Esophagus muscularis mucosa (tissue), 4 donors: ENCODE measurements at regions not wholly inside any gene's neighbourhood (a gene's known extent, or its start where the extent isn't known, plus 50 kb on each side); places are given as distances from the start of the nearest gene placed in this dataset.
"Not testable (repeated sequence)": the region's sequence is repeated elsewhere in the genome, so short reads cannot be mapped to it uniquely, and the experiment has no call there.

Experiments used
- DNase-seq: peaks from one replicate; pipeline ENCODE4 v3.0.0-alpha.2; 2017; ENCODE audit errors: extremely low spot score
- H3K27ac ChIP-seq, 4 donors: fragments of 200-600 bp; sonication (generic); replicated peaks in 1 of 4; 1 replicate in 3 of 4; 2 replicates in 1 of 4; pipeline ENCODE4 v1.5.1; 2016 to 2019; ENCODE audit warnings: mild to moderate bottlenecking in 1 of 4
- H3K27me3 ChIP-seq, 4 donors: fragments of 200-600 bp; sonication (generic); one replicate each; pipeline versions ENCODE4 v1.5.1 to v1.6.0; 2016 to 2019
- H3K36me3 ChIP-seq, 4 donors: fragments of 200-600 bp; sonication (generic); one replicate each; pipeline ENCODE4 v1.5.1; 2016 to 2019
- H3K4me1 ChIP-seq, 4 donors: fragments of 200-600 bp; sonication (generic); one replicate each; pipeline ENCODE4 v1.5.1; 2016 to 2019
- H3K4me3 ChIP-seq, 4 donors: fragments of 200-600 bp; sonication (generic); 1 replicate in 2 of 4; 2 replicates in 2 of 4; pipeline ENCODE4 v1.5.1; 2016 to 2019; ENCODE audit warnings: mild to moderate bottlenecking in 4 of 4, moderate library complexity in 1 of 4
- H3K9me3 ChIP-seq, 4 donors: fragments of 200-600 bp; sonication (generic); 1 replicate in 3 of 4; 2 replicates in 1 of 4; pipeline ENCODE4 v1.5.1; 2016 to 2019
- CTCF ChIP-seq, 3 experiments: fragments of 200-600 bp in 2 of 3; fragments of 450-650 bp in 1 of 3; sonication (generic) in 2 of 3; IDR thresholded peaks; one replicate each; pipeline ENCODE4 v1.5.1; 2017 to 2019; ENCODE audit warnings: antibody characterized with exemption in 3 of 3, mild to moderate bottlenecking in 2 of 3, moderate library complexity in 1 of 3
- EP300 ChIP-seq: sonication (generic); formaldehyde crosslinking; IDR thresholded peaks from one replicate; pipeline ENCODE4 v1.6.1; 2017; ENCODE audit warnings: antibody characterized with exemption
- POLR2A ChIP-seq: fragments of 450-650 bp; IDR thresholded peaks from one replicate; pipeline ENCODE4 v1.6.1; 2017; ENCODE audit warnings: antibody characterized with exemption, moderate library complexity, mild to moderate bottlenecking, low read depth
- POLR2AphosphoS5 ChIP-seq, 2 donors: sonication (generic); formaldehyde crosslinking; IDR thresholded peaks; one replicate each; pipeline ENCODE4 v1.6.1; 2017; ENCODE audit warnings: antibody characterized with exemption in 2 of 2
- WGBS: methylation state at CpG from one replicate; pipeline ENCODE4 v1.1.5; 2018; 5-methylcytosine and 5-hydroxymethylcytosine counted together
- intact Hi-C: fragments of 100-400 bp; cut with DNase I; formaldehyde crosslinking; loops from one replicate; pipeline ENCODE4 v1.15.1; 2023

GRCh38 chr12:22826026-22826425 lies 201.1 kb downstream of the ETNK1 start:
- Histone ChIP-seq H3K9me3 (peaks cover 0 to 7% (median 6%) of the 10 kb centered on the region in 4 donors), H3K4me3 (no peak overlapping the region), H3K4me1 (no peaks in the 10 kb centered on the region), H3K27ac (no peak overlapping the region), H3K36me3 (no peaks in the 10 kb centered on the region), H3K27me3 (no peaks in the 10 kb centered on the region)
- TF ChIP-seq EP300 = no peak
- no peak for TF ChIP-seq POLR2A
- no peak for TF ChIP-seq CTCF (IDR thresholded peaks at IDR 0.05)
- TF ChIP-seq POLR2AphosphoS5 (IDR thresholded peaks at IDR 0.05) = no peak
- no peak for DNase-seq
- WGBS = 66% methylated on average over 3 of the region's 3 CpGs
- intact Hi-C loops = no loop called here

GRCh38 chr12:22826446-22826981 lies 201.5 kb downstream of the ETNK1 start:
- H3K27me3 ChIP-seq, H3K4me3 ChIP-seq, H3K4me1 ChIP-seq, DNase-seq, H3K9me3 ChIP-seq, H3K36me3 ChIP-seq, intact Hi-C loops, H3K27ac ChIP-seq: not testable (repeated sequence)
- WGBS = 79% methylated on average over 9 of the region's 9 CpGs

DNA sequence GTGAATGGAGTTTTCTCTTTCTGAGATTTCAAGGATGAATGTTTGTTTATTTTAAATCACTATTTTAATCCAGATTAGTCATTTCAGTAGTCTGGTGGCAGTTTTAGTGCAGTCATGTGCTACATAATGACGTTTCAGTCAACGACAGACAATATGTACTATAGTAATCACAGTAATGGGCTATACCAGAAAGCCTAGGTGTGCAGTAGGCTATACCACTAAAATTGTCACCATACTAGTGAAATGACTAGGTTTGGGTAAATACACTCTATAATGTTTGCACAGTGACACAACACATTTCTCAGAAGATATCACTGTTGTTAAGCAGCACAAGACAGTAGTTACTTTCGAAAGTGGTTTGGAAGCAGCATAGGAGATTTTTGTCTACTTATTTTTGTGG lies 203.1 kb downstream of the ETNK1 start:
- no peak for TF ChIP-seq POLR2AphosphoS5 (IDR thresholded peaks at IDR 0.05)
- TF ChIP-seq POLR2A = no peak
- no peak for TF ChIP-seq CTCF (IDR thresholded peaks at IDR 0.05)
- TF ChIP-seq EP300 = no peak
- no peaks in the 10 kb centered on the region for H3K4me1 ChIP-seq
- DNase-seq = no peak
- H3K9me3 ChIP-seq = no peaks in the 10 kb centered on the region
- no peaks in the 10 kb centered on the region for H3K36me3 ChIP-seq
- no peak overlapping the region for H3K4me3 ChIP-seq
- H3K27ac ChIP-seq = no peak overlapping the region
- 82% methylated on average over 3 of the region's 3 CpGs for WGBS
- intact Hi-C loops = no loop called here
- H3K27me3 ChIP-seq = no peaks in the 10 kb centered on the region

- no peak for TF ChIP-seq CTCF (IDR thresholded peaks at IDR 0.05)
- Histone ChIP-seq H3K9me3 (no peaks in the 10 kb centered on the region), H3K27ac (no peak overlapping the region), H3K27me3 (no peaks in the 10 kb centered on the region), H3K36me3 (no peaks in the 10 kb centered on the region), H3K4me3 (no peak overlapping the region), H3K4me1 (peaks cover 0 to 11% (median 4%) of the 10 kb centered on the region in 4 donors)
- WGBS = 85% methylated on average over 6 of the region's 6 CpGs
- no peak for DNase-seq
- intact Hi-C loops = no loop called here
Observed at GRCh38 chr12:22835431-22835830, 210.5 kb downstream of the ETNK1 start.

DNA sequence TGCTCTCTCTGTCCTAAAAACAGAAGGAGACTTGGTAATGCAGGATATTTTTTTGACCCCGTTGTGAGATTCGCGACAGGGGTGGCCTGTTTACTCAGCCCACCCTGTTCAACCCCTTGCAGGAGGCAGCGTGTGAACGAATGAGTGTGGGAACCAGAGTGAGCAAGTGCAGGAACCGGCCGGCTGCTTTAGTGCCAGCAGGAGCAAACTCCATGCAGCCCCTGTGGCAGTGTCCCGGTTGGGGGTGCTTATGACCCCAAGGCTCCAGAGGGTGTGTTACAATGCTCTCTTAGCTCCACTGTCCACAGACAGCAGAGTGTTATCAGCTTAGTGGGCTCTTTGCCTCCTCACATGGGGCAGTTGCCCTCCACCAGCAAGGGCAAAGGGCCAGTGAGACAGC lies 225.2 kb downstream of the ETNK1 start:
- no peak for DNase-seq
- Histone ChIP-seq H3K27ac (no peak overlapping the region), H3K9me3 (no peaks in the 10 kb centered on the region), H3K36me3 (no peaks in the 10 kb centered on the region), H3K27me3 (no peaks in the 10 kb centered on the region), H3K4me1 (peaks cover 0 to 25% (median 12%) of the 10 kb centered on the region in 4 donors), H3K4me3 (no peak overlapping the region)
- intact Hi-C loops = no loop called here
- 94% methylated on average over 7 of the region's 8 CpGs for WGBS
- no peak for TF ChIP-seq EP300
- no peak for TF ChIP-seq POLR2A
- no peak for TF ChIP-seq CTCF (IDR thresholded peaks at IDR 0.05)
- no peak for TF ChIP-seq POLR2AphosphoS5 (IDR thresholded peaks at IDR 0.05)
